T1000 (cell line): ENCODE measurements at regions not wholly inside any gene's neighbourhood (a gene's known extent, or its start where the extent isn't known, plus 50 kb on each side); places are given as distances from the start of the nearest gene placed in this dataset.

Experiments
- DNase-seq: peaks from one replicate; lab custom pipeline; 2025; ENCODE audit warnings: mixed read lengths; lab: John Stamatoyannopoulos, UW

- no peak for DNase-seq
Measured at GRCh38 chr2:126793885-126794613, 104.6 kb upstream of the TEX51 start.

DNA sequence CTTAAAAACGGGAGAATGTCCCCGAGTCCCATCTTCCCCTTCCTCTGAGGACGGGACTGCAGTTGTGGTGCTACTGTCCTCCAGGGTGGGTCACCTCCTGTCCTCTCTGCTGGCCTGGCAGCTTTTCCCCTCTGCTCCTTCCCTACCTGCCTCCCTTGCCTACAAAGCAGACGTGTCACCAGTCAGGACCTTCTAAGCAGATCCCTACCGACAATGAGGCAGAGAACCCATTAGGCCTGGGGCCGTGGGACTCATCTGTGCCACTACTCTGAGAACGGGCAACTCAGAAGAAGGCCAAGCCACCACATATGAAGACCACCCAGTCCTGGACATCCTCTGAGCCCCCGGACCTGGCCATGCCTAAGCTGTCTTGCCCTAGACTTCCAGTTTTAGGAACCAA, 103.0 kb upstream of the TEX51 start:
- no peak for DNase-seq

DNA sequence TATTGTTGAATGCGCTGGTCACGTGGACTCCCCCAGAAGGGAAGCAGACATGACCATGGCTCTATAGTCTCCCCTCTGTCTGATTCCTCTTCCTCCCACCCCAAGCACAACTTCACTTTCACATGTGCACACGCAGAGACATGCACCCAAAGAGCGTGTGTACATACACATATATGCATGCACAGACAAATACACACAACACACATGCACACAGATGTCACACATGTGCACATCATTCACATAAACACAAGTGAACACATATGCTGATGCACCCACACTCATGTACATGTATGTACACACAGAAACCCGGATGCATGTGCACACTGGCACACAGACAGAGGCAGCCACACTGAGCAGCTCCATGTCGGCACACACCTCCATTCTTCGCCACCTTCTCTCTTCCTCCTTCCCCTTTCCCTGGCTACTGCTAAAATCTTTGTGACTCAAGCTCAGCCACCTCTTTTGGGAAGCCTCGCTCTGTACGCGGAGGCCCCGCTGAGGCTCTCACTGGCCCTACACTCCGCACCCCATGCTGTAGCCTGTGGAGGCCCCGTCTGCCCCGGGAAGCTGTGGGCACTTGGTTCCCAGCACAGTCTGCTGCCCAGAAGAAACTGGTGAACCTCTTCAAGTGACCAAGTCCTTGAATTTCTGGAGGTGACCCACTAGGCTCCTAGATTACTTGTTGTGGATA, 101.6 kb upstream of the TEX51 start:
- DNase-seq = no peak

DNA sequence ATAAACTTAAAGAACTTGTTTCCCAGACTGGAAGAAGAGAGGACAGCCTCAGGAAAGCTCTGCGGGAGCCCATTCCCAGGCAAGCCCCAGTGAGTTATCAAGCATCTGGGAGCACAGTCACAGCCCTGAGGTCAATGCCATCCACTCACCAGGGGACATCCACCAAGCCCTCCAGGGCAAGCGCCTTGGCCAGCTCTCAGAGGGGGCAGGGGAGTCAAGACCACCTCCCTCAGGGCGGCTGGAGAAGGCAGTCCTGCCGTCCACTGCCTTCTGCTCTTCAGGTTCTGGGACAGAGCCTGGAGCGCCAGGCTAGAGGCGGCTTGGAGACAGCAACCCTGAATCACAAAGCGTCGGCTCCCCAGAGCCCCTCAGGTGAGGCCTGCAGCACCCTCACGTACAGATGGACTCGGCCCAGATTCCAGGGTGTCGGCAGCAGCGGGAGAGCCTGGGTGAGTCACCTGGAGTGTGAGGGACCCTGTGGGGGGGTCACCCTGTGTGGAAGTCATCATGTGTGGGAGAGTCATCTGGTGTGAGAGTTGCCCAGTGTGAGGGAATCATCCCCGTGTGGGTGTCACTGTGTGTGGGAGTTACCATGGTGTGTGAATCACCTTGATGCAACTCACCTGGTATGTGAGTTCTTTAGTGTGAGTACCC, 100.9 kb upstream of the TEX51 start:
- no peak for DNase-seq

DNA sequence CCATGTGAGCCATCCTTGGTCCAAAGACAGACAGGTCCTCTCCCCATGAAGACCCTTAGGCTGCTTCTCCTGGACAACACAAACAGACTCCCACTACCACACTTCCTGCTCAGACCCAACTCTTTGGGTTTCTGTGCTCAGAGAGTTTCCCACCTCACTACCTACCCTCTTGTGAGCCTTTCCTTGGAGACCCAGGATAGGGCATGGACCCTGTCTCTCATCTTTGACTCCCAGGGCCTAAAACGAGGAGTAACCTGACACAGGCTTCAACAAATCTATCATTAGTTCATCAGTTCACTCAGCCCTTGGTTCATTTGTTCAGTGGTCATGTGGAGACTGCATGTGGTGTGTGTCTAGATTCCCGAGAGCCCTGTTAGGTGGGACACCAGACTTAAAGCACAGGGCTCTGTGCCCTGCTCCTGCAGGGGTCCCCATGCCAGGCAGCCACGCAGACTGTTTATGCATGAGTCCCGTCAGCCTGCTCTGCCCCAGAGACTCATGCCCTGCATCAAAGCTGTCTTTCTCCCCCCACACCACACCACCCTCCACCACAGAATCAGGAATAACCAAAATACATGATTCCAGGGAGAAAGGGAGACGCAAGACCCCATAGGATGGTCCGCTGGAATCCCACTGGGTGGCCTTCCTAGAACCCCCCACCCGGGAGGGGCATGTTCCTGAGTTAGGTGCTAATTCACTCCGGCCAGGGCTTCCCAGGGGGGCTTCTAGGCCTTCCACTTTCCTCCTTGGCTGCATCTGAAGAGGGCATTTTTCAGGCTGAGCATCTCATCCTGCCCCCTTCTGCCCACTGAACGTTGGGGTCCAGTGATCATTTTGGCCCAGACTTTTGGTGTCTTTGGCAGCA, 100.2 kb upstream of the TEX51 start:
- DNase-seq = no peak

DNA sequence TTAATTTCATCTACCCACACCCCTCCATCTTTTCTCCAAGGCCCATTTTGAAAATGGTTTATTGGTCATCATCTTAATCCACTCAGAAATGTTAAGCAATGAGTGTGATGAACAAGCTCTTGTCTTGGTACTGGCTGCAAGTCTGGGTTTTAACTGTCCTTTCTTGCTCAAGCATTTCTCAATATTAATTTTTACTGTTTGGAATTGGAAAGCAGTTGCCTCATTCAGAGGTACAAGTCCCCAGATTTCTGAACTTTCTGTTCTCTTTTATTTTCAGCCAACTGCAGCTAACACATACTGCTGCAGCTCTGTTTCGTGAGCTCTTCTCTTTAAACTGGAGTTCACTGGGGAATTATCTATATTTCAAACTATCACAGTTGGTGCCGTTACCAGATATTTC, 99.4 kb upstream of the TEX51 start:
- no peak for DNase-seq

GRCh38 chr2:126801473-126801872, 97.2 kb upstream of the TEX51 start:
- DNase-seq = no peak

GRCh38 chr2:126802316-126802715, 96.4 kb upstream of the TEX51 start:
- no peak for DNase-seq

- DNase-seq = no peak
Measured at GRCh38 chr2:126802774-126803433, 95.8 kb upstream of the TEX51 start.

GRCh38 chr2:126803434-126803775, 95.3 kb upstream of the TEX51 start:
- no peak for DNase-seq

- DNase-seq = no peak
Measured at GRCh38 chr2:126804347-126804746, 94.3 kb upstream of the TEX51 start.

DNA sequence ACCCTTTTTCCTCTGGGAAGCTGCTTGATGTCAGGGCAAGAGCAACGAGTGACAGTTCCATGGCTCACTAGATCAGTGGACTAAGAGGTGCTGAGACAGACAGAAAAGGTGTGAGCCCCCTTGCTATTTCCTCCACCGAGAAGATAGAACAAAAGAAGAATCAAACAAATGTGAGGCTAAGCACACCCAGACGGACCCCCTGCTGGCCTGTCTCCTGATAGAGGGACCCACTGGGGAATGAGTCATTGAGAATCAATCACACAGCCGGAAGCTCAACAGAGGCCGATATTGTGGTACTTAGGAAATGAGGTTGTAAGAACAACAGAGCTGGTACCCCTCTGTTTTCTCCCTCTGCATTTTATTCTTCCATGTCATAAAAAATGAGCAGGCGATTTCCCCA, 89.8 kb upstream of the TEX51 start:
- no peak for DNase-seq

DNA sequence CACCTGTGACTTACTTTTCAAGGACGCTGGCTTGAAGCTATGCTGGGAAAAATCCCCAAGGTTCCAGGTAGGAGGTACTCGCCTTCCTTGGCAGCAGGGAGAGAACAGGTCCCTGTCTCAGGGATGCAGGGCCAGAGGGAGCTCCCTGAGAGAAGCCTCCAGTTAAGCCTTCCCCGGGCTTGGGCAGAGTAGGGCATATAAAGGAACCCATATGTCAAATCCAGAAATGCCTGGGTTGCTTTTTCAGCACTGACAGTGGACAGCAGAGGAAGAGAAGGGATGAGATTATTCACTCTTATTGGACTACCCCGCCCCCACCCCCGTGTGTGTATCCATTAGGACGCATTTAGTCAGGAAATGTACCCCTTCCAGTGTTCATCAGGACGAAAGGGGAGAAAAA, 89.3 kb upstream of the TEX51 start:
- DNase-seq = no peak

- no peak for DNase-seq
Measured at GRCh38 chr2:126810001-126810400, 88.7 kb upstream of the TEX51 start.

DNA sequence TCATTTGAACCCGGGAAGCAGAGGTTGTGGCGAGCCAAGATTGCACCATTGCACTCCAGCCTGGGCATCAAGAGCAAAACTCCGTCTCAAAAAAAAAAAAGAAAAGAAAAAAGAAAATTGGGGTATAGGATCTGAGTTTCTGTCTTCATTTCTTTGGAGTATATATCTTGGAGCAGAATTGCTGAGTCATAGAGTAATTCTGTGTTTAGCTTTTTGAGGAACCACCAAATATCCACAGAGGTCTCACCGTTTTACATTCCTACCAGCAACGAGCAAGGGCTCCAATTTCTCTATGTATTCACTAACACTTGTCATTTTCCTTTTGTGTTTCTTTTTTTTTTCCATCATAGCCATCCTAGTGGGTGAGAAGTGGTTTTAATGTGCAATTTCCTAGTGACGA, 87.6 kb upstream of the TEX51 start:
- no peak for DNase-seq

DNA sequence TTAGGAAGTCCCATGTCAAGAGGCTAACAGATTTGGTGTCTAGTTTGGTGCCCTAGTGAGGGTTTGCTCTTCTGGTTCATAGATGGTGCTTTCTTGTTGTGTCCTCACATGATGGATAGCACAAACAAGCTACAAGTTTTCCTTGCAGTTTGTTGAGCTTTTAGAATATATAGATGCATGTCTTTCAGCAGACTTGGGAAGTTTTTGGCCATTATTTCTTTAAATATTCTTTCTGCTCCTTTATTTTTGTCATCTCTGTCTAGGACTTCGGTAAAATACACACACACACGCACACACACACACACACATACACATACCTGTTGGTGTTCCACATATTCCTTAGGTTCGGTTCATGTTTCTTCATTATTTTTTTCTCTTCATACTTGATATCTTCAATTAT, 81.5 kb upstream of the TEX51 start:
- DNase-seq = no peak

DNA sequence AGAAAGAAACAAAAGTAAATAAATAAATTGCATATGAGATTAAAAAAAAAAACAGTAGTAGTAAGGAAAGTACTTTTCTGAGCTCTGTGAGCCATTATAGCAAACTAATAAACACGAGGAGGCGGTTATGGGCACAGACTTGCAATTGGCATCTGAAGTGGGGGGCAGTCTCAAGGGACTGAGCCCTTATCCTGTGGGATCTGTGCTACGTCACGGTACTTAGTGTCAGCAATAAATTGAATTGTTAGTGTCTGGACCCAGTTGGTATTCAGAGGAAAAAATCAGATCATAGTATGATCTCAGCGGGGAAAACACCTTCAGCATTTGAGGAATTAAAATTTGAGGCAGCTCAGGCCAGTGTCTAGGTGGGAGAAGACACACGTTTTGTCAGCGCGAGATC, 76.6 kb upstream of the TEX51 start:
- no peak for DNase-seq

GRCh38 chr2:126822921-126823320, 75.8 kb upstream of the TEX51 start:
- DNase-seq = no peak

- no peak for DNase-seq
Measured at GRCh38 chr2:126823951-126824350, 74.7 kb upstream of the TEX51 start.

GRCh38 chr2:126824663-126825062, 74.0 kb upstream of the TEX51 start:
- DNase-seq = no peak

GRCh38 chr2:126825316-126825715, 73.4 kb upstream of the TEX51 start:
- no peak for DNase-seq

- no peak for DNase-seq
Measured at GRCh38 chr2:126826491-126826890, 72.2 kb upstream of the TEX51 start.
